ENCODE measurements at regions not wholly inside any gene's neighbourhood (a gene's known extent, or its start where the extent isn't known, plus 50 kb on each side); places are given as distances from the start of the nearest gene placed in this dataset.
"Not testable (repeated sequence)": the region's sequence is repeated elsewhere in the genome, so short reads cannot be mapped to it uniquely, and the experiment has no call there.

DNA sequence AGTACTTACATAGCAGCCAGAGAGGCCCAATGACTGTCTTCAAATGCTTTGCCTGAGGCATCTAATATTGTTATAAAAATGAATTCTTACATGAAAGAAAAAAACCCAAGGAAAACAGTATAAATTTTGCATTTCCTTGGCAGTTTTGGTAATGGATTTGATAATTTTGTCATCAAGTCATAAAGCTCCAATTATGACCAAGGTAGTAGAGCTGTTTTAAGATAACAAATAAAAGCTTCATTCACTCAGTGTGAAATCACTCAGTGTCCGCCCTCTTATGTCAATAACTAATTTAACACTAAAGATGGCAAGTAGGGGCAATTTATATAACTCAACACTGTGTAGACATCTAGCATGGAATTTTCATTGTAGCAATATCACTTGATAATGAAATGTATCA is 193.9 kb downstream of the ANKRD7 start:
- DNase-seq (ENCODE audit: low read depth): no peak

GRCh38 chr7:118420888-118421287 is 196.4 kb downstream of the ANKRD7 start:
- no peak for DNase-seq (ENCODE audit: low read depth)

- DNase-seq (ENCODE audit: low read depth): no peak
Observed at GRCh38 chr7:118429141-118429540, 204.6 kb downstream of the ANKRD7 start.

DNA sequence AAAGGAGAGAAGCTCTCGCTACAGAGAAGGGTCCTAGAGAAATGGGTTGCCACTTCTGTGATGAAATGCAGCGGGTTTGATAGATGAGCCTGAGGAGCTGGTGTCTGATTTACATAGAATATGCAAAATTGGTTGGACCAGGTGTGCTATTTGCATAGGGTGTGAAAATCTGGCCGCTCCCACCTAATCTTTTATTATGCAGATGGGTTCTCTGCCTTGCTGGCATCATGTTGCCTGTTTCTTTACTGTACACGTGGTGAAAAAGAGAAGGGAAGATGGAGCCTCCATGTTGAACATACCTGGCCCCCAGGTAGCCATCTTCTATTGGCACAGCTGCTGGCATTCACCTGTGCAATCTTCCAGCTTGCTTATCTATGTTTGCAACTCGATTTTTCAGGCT is 212.2 kb downstream of the ANKRD7 start:
- DNase-seq (ENCODE audit: low read depth): no peak

GRCh38 chr7:118449030-118449429 is 224.5 kb downstream of the ANKRD7 start:
- not testable (repeated sequence) for DNase-seq (ENCODE audit: low read depth)

DNA sequence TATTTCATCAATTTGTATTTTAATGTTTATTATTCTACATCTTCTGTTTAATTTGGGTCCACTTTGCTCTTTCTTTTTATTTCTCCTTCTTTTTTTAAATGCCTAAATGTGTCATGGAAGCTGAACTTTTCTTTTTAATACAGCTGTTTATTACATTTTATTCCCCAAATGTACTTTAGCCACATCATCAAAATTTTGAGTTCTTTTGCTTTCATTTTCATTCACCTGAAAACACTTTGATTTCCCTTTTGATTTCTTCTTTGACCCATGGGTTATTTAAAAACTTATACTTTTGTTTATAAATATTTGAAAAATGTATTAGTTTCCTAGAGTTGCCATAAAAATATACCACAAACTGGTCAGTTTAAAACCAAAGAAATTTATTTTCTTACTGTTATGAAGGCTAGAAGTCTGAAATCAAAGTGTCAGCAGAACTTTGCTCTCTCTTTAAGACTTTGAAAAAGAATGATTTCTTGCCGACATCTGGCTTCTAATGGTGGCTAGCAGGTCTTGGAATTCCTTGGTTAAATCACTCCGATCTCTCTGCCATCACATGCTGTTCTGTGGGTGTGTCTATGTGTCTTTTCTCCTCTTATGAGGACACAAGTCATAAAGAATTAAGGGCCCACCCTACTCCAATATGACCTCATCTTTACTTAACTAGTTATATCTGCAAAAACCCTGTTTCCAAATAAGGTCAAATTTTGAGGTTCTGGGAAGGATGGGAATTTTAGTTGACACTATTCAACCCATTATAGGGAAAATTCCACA is 225.5 kb downstream of the ANKRD7 start:
- no peak for DNase-seq (ENCODE audit: low read depth)

- no peak for DNase-seq (ENCODE audit: low read depth)
Observed at GRCh38 chr7:118452128-118452527, 227.6 kb downstream of the ANKRD7 start.

GRCh38 chr7:118467381-118467780 is 242.9 kb downstream of the ANKRD7 start:
- DNase-seq (ENCODE audit: low read depth): no peak

- no peak for DNase-seq (ENCODE audit: low read depth)
Observed at GRCh38 chr7:118472581-118472980, 248.1 kb downstream of the ANKRD7 start.

DNA sequence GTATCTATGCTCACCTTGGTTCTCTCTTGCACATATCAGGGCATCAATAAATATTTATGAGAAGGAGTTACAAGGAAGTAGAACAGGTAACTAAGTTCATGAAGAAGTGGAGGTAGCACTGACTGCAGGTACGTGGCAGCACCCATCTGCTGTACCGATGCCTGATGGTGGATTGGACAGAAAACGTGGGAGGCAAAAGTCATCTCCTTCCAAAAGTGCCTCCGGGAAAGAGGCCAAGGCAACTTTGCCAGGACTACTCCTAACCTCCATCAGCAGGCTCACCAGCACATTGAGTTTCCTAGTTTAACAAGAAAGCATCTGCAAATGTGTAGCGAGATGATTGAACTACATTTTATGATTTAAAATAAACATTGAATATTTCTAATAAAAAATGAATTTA is 248.8 kb downstream of the ANKRD7 start:
- DNase-seq (ENCODE audit: low read depth): no peak

DNA sequence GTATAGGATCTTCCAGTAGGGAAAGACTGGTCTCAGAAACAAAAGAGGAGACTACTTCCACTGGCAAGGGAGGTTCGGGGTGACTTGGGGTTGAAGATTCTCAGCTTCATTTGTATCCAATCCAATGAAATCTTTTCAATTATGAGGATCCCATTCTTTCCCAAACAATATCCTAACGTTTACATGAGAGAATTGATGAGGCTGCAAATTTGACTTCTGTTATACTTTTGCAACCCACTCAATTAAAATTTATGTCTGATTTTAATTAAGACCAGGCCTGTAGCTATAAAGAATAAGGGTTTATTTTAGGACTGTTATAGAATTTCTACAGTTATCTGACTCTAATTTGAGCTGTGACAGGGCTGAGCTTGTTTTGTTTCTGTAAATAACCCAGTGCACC is 251.5 kb downstream of the ANKRD7 start:
- no peak for DNase-seq (ENCODE audit: low read depth)

DNA sequence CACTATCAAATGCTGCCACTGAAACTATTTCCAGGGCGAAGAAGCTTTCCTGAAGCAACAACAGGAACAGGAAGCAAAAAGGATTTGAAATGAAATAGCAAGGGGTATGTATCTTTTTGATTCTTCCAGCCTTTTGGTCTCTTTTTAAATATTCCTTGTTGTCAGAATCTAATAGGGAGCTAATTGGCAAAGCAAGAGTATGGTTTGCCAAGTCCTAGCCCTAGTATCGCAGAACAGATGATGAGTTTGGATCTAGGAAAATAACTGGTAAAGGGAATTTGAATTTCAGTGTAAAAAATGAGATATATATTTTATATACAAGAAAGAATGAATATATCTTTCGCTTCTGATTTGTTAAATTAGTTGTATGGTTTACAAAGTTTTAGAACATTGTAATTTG is 252.5 kb downstream of the ANKRD7 start:
- DNase-seq (ENCODE audit: low read depth): no peak

DNA sequence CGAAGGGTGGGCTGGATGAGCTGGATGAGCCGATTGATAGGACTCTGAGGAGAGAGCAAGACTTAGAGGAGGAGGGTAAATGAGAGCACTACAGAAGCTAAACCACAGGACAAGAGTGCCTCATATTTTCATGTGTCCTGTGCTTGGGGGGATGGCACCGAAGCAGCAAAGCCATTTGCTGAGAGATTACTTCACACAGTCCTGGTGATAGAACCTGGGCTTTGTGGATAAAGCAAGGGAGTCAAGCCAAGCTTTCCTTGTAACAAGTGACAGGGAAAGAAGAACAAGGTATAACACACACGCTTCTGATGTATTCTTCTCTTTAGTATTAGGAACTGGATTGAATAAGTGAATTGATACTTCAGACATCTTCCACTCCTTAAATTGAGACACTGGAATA is 253.7 kb downstream of the ANKRD7 start:
- no peak for DNase-seq (ENCODE audit: low read depth)

GRCh38 chr7:118478931-118479330 is 254.4 kb downstream of the ANKRD7 start:
- no peak for DNase-seq (ENCODE audit: low read depth)

DNA sequence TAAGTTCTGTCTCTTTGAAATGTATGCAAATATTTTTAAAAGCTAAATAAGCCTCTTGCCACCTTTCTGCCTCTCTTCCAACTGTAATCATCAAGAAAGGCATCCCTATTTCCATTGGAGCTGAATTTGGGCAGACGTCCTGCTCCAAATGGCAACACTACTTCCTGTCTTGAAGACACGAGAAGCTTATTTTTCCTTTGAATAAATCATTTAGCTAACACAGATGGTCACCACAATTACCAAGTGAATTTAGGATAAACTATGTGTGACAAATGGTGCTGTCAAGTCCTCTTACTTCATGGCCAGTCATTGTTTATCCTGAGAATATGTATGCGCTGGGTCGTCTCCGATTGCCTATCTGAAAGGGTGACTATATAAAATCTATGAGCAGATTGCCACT is 268.0 kb downstream of the ANKRD7 start:
- no peak for DNase-seq (ENCODE audit: low read depth)

- DNase-seq (ENCODE audit: low read depth): no peak
Observed at GRCh38 chr7:118496138-118496644, 271.7 kb downstream of the ANKRD7 start.

DNA sequence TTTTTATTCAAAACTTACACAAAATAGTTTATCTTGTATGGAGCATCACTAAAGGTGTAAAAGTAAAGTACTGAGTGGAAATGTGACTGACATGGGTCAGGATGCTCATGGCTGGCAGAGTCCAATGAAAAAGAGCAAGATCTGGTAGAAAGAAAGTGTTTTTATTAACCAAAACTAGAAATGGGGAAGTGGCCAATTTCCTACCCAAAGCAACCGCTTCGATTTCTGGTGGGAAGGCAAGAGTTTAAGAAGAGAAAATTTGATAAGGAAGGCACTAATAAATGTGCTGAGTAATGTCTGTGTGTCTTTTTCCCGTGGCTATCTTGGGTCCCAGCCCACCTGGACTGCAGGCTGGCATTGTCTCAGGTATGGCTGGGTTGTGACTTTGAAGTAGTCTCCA is 277.7 kb downstream of the ANKRD7 start:
- DNase-seq (ENCODE audit: low read depth): no peak

- no peak for DNase-seq (ENCODE audit: low read depth)
Observed at GRCh38 chr7:118511146-118511545, 286.6 kb downstream of the ANKRD7 start.

GRCh38 chr7:118517275-118517674 is 292.8 kb downstream of the ANKRD7 start:
- DNase-seq (ENCODE audit: low read depth): no peak

- no peak for DNase-seq (ENCODE audit: low read depth)
Observed at GRCh38 chr7:118525020-118525419, 300.5 kb downstream of the ANKRD7 start.

GRCh38 chr7:118531566-118531965 is 307.1 kb downstream of the ANKRD7 start:
- DNase-seq (ENCODE audit: low read depth): no peak

- DNase-seq (ENCODE audit: low read depth): no peak
Observed at GRCh38 chr7:118559207-118559606, 334.7 kb downstream of the ANKRD7 start.

DNA sequence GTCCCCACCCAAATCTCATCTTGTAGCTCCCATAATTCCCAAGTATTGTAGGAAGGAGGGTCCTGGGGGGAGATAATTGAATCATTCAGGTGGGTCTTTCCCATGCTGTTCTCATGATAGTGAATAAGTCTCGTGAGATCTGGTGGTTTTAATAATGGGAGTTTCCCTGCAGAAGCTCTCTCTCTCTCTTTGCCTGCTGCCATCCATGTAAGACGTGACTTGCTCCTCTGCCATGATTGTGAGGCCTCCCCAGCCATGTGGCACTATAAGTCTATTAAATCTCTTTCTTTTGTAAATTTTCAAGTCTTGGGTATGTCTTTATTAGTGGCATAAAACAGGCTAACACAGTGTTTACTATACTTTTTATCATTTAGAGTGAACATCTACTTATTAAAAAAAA is 338.8 kb downstream of the ANKRD7 start:
- DNase-seq (ENCODE audit: low read depth): no peak

DNA sequence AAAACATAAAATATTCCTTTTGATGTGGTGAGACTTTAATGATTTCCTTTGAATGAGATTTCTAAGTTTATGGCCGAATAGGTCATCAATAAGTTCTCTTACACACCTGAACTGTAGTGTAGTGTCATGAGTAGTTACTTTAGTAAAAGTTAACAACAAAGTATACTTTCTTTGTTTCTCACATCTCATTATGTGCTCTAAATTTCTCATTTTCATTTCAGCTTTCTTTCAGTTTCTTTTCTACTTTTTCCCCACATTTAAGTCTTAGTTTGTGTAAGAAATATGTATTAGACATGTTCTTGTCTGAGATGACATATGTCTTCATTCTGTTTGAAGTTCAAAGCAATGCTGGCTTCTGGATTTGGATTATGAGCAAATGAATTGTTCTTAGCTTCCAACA is 348.1 kb downstream of the ANKRD7 start:
- no peak for DNase-seq (ENCODE audit: low read depth)

All from M059J (cell line).